ENCODE measurements at regions not wholly inside any gene's neighbourhood (a gene's known extent, or its start where the extent isn't known, plus 50 kb on each side); places are given as distances from the start of the nearest gene placed in this dataset.

- TF ChIP-seq CTCF (IDR thresholded peaks at IDR 0.05) (no peak), EP300 (IDR thresholded peaks at IDR 0.05) (no peak)
Measured at GRCh38 chr18:75779910-75780309, 352.4 kb upstream of the SMIM21 start.
